Naive B cell (primary cell): ENCODE measurements at regions not wholly inside any gene's neighbourhood (a gene's known extent, or its start where the extent isn't known, plus 50 kb on each side); places are given as distances from the start of the nearest gene placed in this dataset.

Source experiments
- ATAC-seq, 2 donors: fragments of 150-1000 bp; cut with Tn5 transposase; 2 replicates each; pipeline ENCODE4 v1.10.0; 2021; ENCODE audit warnings: low read depth in 2 of 2, mild to moderate bottlenecking in 2 of 2, moderate library complexity in 2 of 2
- DNase-seq: peaks from one replicate; pipeline ENCODE4 v3.0.0; 2022
- H3K27ac Mint-ChIP-seq, 6 donors: one replicate each; pipeline ENCODE4 v1.8.0; 2020 to 2022; ENCODE audit warnings: mild to moderate bottlenecking in 6 of 6, mixed read lengths in 6 of 6, moderate library complexity in 5 of 6, inconsistent platforms in 2 of 6
- H3K27me3 Mint-ChIP-seq, 3 donors: one replicate each; pipeline ENCODE4 v1.8.0; 2021 to 2022; ENCODE audit warnings: mixed read lengths in 3 of 3, mild to moderate bottlenecking in 1 of 3
- H3K36me3 Mint-ChIP-seq, 2 donors: one replicate each; pipeline ENCODE4 v1.8.0; 2020 to 2022; ENCODE audit warnings: mixed read lengths in 2 of 2, inconsistent platforms in 1 of 2, mild to moderate bottlenecking in 1 of 2
- H3K4me1 Mint-ChIP-seq, 3 donors: one replicate each; pipeline ENCODE4 v1.8.0; 2020 to 2022; ENCODE audit warnings: mixed read lengths in 3 of 3, inconsistent platforms in 1 of 3, mild to moderate bottlenecking in 1 of 3, moderate library complexity in 1 of 3
- H3K4me3 Mint-ChIP-seq, 8 donors: one replicate each; pipeline ENCODE4 v1.8.0; 2020 to 2022; ENCODE audit warnings: mild to moderate bottlenecking in 8 of 8, mixed read lengths in 8 of 8, moderate library complexity in 8 of 8, inconsistent platforms in 2 of 8
- H3K9me3 Mint-ChIP-seq, 7 donors: one replicate each; pipeline ENCODE4 v1.8.0; 2020 to 2022; ENCODE audit warnings: mixed read lengths in 7 of 7, mild to moderate bottlenecking in 5 of 7, inconsistent platforms in 2 of 7, moderate library complexity in 1 of 7

DNA sequence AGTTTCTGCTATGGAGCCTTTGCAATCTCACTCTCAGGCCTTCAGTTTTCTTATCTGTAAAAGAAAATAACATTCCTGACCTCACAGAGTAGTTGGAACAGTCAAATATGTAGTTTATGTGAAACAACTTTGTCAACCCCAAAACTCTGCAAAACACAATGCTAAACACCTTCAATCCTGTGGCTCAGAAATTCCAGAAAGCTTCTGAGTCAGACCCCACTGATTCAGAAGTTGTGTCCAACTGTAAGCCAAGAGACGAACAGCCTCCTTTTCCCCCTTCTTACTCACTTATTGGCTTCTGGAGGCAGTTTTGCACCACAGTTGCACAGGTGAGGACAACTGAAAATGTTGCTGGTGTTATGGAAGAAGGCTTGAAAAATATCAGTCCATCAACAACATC, 52.9 kb downstream of the TMSB4Y start:
- Mint-ChIP-seq H3K4me3 (peak overlapping the region in 1 of 8 donors; percentile 15), H3K4me1 (no peaks in the 10 kb centered on the region), H3K27ac (no peak overlapping the region), H3K9me3 (no peaks in the 10 kb centered on the region), H3K36me3 (no peaks in the 10 kb centered on the region), H3K27me3 (no peaks in the 10 kb centered on the region)
- no peak for DNase-seq
- ATAC-seq: no peak

DNA sequence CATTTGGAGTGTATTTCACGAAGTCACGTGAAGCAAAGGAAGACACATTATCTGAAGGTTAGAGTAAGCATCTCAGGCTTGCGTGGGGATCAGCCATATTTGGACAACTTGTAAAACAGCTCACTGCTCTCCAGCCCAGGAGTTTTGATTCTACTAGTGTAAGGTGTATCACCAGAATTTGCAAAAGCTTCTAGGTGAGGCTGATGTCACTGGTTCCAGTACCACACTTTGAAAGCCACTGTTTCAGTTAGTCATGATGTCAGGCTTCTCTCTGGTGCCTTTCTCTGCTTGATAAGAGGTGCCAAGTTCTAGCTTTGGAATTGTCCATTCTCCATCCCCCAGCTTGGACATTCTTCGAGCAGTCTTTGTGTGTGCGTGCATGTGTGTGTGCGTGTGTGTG, 62.3 kb downstream of the TMSB4Y start:
- no peak overlapping the region for H3K27ac Mint-ChIP-seq
- ATAC-seq: no peak
- H3K9me3 Mint-ChIP-seq: no peaks in the 10 kb centered on the region
- DNase-seq: no peak
- H3K27me3 Mint-ChIP-seq: no peaks in the 10 kb centered on the region
- no peaks in the 10 kb centered on the region for H3K4me1 Mint-ChIP-seq
- H3K36me3 Mint-ChIP-seq: no peaks in the 10 kb centered on the region
- no peak overlapping the region for H3K4me3 Mint-ChIP-seq

DNA sequence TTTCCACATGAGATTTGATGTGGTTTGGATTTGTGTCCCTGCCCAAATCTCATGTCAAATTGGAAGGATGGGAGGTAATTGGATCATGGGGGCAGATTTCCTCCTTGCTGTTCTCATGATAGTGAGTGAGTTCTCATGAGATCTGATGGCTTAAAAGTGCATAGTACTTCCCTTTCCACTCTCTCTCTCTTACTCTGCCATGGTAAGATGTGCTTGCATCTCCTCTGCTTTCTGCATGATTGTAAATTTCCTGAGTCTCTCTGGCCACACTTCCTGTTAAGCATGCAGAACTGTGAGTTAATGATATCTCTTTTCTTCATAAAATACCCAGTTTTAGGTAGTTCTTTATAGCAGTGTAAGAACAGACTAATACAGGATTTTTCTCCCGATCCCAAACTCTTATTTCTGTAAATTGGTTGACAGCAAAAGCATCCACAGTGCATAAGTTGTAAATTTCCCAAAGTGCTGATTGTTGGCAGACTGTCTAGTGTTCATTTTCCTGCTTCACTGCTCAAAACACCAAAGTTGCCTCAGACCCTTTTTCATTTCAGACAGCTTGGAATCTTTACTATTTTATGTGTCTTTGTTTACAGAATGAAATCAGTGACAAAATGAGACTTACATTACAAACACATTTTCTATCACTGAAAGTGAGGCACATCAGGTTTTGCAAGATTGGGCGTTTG, 86.6 kb downstream of the TMSB4Y start:
- Mint-ChIP-seq H3K27me3 (no peaks in the 10 kb centered on the region), H3K9me3 (no peaks in the 10 kb centered on the region), H3K36me3 (no peaks in the 10 kb centered on the region), H3K27ac (no peak overlapping the region), H3K4me1 (no peaks in the 10 kb centered on the region), H3K4me3 (no peak overlapping the region)
- no peak for DNase-seq
- ATAC-seq: no peak

DNA sequence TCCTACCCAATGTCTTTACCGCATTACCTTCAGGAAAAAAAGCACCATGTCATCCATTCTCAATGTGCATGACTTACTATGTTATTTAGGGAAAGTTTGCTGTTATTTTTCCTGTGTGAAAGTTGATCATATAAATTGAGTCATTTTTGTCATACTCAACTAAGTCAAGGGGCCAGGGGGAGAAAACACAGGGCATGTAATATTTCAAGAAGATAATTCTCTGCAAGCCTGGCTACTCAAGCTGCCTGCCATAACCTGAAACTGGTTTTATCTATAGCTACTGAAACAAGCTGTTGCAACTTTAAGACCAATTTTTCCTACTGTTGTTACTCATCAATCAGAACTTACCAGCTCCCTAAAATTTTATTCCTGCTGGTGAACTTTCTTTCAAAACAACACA, 91.4 kb downstream of the TMSB4Y start:
- no peaks in the 10 kb centered on the region for H3K36me3 Mint-ChIP-seq
- H3K27ac Mint-ChIP-seq: no peak overlapping the region
- H3K9me3 Mint-ChIP-seq: no peaks in the 10 kb centered on the region
- no peaks in the 10 kb centered on the region for H3K27me3 Mint-ChIP-seq
- no peak for ATAC-seq
- no peak for DNase-seq
- H3K4me1 Mint-ChIP-seq: no peaks in the 10 kb centered on the region
- H3K4me3 Mint-ChIP-seq: no peak overlapping the region

DNA sequence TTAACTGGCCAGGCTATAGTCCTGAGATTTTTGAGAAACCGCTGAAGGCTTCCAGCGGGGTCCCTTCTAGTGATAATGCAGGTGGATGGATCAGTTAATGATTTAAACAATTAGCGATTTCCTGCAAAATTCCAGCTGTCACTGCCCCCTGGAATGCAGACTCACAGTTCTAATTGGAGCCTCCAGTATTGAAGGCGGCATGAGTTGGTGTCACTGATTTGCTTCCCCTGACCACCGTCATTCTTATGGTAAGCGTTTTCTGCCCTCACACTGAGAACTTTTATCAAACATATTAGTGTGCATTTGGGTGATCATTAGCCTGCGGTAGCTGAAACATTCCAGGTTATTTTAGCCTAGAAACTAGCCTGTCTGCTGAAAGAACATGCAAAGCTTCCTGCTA, 99.1 kb downstream of the TMSB4Y start:
- Mint-ChIP-seq H3K27ac (no peak overlapping the region), H3K4me3 (no peak overlapping the region), H3K9me3 (no peaks in the 10 kb centered on the region), H3K4me1 (no peaks in the 10 kb centered on the region), H3K36me3 (no peaks in the 10 kb centered on the region), H3K27me3 (no peaks in the 10 kb centered on the region)
- no peak for DNase-seq
- ATAC-seq: no peak

DNA sequence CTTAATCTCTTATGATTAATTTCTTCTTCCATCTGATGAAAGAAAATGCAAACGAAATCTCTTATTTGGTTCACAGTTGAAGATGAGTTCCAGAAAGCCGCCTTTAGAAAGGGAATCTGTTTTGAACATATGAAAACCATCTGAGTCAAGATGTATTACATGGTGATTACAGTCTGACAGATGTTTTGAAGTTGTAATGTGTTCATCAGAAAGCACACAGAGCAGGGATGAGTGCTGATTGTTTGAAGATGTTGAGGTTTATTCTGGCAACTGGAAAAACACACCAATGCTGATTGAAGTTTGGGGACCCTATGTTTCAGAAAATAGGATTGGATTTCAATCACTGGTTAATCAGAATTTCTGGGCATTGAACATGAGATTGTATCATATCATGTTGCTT, 99.7 kb downstream of the TMSB4Y start:
- no peak overlapping the region for H3K4me3 Mint-ChIP-seq
- no peaks in the 10 kb centered on the region for H3K27me3 Mint-ChIP-seq
- no peaks in the 10 kb centered on the region for H3K4me1 Mint-ChIP-seq
- ATAC-seq (no peak), DNase-seq (no peak)
- no peaks in the 10 kb centered on the region for H3K9me3 Mint-ChIP-seq
- H3K27ac Mint-ChIP-seq: no peak overlapping the region
- no peaks in the 10 kb centered on the region for H3K36me3 Mint-ChIP-seq

DNA sequence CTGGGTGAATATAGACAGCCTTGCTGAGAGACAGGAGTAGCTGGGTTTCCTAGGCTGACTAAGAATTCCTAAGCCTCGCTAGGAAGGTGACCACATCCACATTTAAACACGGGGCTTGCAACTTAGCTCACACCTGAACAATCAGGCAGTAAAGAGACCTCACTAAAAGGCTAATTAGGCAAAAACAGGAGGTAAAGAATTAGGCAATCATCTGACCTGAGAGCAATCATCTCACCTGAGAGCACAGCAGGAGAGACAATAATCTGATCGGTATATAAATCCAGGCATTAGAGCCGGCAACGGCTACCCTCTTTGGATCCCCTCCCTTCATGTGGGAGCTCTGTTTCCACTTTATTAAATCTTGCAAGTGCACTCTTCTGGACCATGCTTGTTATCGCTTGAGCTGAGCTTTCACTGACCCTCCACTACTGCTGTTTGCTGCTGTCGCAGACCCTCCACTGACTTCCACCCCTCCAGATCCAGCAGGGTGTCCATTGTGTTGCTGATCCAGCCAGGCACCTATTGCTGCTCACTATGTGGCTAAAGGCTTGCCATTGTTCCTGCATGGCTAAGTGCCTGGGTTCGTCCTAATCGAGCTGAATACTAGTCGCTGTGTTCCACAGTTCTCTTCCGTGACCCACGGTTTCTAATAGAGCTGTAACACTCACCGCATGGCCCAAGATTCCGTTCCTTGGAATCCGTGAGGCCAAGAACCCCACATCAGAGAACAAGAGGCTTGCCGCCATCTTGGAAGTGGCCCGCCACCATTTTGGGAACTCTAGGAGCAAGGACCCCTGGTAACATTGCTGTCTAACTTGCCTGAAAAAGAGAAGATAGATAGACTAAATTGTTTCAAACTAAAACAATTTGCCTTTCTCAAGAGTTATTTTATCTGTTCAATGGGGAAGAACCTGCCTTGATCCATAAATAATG, 100.7 kb downstream of the TMSB4Y start:
- Mint-ChIP-seq H3K9me3 (peaks cover 0 to 2% (median 0%) of the 10 kb centered on the region in 7 donors), H3K36me3 (no peaks in the 10 kb centered on the region), H3K4me1 (no peaks in the 10 kb centered on the region), H3K27me3 (no peaks in the 10 kb centered on the region), H3K27ac (peak overlapping the region in 1 of 6 donors; percentile 27), H3K4me3 (no peak overlapping the region)
- DNase-seq (no peak), ATAC-seq (no peak)

DNA sequence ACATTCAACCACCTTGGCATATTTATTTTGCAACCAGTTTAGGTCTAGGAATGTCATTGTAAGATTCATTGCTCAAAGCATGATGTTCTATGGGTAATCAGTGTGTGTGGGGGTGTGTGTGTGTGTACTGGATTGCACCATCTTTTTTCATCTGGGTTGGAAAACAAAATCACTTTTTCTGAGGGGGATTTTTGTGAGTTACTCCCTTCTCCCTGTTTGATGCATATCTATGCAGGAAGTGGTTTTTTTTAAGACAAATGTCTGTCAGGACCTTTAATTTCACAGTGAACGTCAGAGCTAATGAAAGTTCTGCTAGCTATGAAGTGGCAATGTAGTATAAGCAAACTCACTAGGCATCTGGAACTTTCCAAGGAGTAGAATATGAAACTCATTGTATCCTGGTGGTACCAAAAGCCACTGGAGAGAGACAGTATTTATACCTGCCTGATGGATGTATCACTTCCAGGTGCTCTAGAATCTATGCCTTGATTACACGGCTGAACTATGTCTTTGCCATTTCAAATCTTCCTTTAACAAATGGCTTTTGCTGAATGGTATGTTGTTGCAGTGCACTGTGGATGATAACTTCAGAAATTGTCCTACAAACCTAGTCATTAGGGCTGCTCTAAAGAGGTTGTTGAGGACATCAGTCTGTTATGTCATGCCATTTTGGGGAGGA, 101.5 kb downstream of the TMSB4Y start:
- DNase-seq (no peak), ATAC-seq (no peak)
- Mint-ChIP-seq H3K9me3 (peaks cover 0 to 8% (median 0%) of the 10 kb centered on the region in 7 donors), H3K4me3 (no peak overlapping the region), H3K4me1 (no peaks in the 10 kb centered on the region), H3K27me3 (no peaks in the 10 kb centered on the region), H3K36me3 (no peaks in the 10 kb centered on the region), H3K27ac (no peak overlapping the region)

DNA sequence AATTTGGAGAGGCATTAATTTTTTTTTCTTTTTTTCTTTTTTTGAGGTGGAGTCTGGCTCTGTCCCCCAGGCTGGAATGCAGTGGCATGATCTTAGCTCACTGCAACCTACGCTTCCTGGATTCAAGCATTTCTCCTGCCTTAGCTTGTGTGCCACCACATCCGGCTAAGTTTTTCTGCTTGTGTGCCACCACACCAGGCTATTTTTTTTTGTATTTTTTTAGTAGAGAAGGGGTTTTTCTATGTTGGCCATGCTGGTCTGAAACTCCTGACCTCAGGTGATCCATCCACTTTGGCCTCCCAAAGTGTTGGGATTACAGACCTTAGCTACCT, 102.0 kb downstream of the TMSB4Y start:
- ATAC-seq: no peak
- Mint-ChIP-seq H3K4me3 (no peak overlapping the region), H3K27me3 (no peaks in the 10 kb centered on the region), H3K36me3 (no peaks in the 10 kb centered on the region), H3K4me1 (no peaks in the 10 kb centered on the region), H3K9me3 (peaks cover 0 to 12% (median 0%) of the 10 kb centered on the region in 7 donors), H3K27ac (no peak overlapping the region)
- DNase-seq: no peak

DNA sequence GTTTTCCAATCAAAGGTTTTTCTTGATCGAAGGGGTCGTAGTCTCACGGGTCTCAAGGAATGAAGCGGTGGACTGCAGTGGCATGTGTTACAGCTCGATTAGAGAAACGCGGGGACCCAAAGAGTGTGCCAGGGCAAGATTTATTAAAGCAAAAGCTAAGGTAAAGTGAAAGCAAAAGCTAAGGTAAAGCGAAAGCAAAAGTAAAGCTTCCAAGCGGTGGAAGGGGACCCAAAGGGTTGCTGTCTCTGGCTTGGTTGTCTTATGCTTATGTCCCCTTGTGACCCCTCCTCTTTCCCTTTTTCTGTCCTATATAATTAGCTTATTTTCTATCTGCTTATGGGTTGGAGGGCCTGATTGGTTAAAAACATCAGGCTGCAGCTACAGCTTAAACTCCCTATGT, 126.4 kb downstream of the TMSB4Y start:
- ATAC-seq: no peak
- Mint-ChIP-seq H3K4me1 (no peaks in the 10 kb centered on the region), H3K36me3 (no peaks in the 10 kb centered on the region), H3K27me3 (no peaks in the 10 kb centered on the region), H3K27ac (no peak overlapping the region), H3K9me3 (peaks cover 0 to 4% (median 0%) of the 10 kb centered on the region in 7 donors), H3K4me3 (no peak overlapping the region)
- no peak for DNase-seq

DNA sequence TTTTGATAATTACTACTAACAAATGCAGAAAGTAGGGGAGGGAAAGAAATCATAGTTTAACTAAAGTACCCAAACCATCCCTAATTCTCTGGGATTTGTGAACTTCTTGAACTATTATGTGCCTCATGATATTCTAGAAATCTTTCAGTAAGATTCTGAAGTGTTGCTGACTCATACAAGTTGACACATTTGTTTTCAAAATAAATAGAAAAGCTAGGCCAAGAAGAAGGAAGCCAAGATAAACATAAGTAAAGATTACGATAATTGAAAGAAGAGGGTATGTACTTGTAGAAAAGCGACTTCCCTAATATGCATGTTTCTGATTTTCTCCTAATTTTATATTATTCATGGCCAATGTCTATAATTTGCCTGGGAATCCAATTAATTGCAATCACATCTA, 140.7 kb downstream of the TMSB4Y start:
- H3K27ac Mint-ChIP-seq: no peak overlapping the region
- peaks cover 0 to 5% (median 0%) of the 10 kb centered on the region in 7 donors for H3K9me3 Mint-ChIP-seq
- H3K27me3 Mint-ChIP-seq: no peaks in the 10 kb centered on the region
- H3K4me3 Mint-ChIP-seq: no peak overlapping the region
- no peaks in the 10 kb centered on the region for H3K4me1 Mint-ChIP-seq
- no peak for ATAC-seq
- H3K36me3 Mint-ChIP-seq: no peaks in the 10 kb centered on the region
- no peak for DNase-seq

DNA sequence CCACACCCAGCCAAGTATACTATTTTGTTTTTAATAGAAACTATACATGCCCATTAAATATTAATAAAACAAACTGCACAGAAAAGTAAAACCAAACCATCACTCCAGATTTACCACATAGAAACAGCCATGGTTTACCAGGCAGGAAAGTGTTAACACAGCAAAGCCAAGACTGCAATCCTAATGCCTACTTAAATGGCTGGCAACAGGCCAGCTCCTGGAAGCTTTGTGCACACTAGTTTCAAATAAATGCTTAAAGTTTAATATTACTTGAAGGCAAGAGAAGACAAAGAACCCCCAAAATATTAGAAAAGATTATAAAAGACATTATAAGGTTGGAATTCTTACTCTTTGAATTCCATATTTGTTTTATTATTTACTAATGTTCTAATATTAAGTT, 141.0 kb downstream of the VCY start:
- no peaks in the 10 kb centered on the region for H3K36me3 Mint-ChIP-seq

DNA sequence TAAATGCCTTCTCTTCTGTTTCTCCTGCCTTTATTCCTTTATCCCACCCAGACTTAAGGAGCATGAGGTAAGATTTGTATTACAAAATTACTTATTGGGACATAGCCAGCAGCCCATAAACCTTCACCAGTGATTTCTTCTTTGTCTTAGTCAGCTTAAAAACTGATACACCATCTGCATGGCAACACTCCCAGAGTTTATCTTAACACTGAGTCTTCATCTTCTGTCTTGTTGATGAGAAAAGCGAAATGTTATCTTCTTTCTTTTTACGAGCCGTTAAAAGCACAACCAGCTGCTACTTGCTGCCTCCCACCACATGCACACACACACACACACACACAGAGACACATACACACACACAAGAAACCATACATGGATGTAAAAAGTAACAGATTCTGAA, 116.7 kb downstream of the VCY start:
- Mint-ChIP-seq H3K4me3 (no peak overlapping the region), H3K36me3 (no peaks in the 10 kb centered on the region), H3K27me3 (no peaks in the 10 kb centered on the region), H3K27ac (no peak overlapping the region), H3K4me1 (no peaks in the 10 kb centered on the region), H3K9me3 (no peaks in the 10 kb centered on the region)
- ATAC-seq (no peak), DNase-seq (no peak)

More for the DNA sequence above, 141.0 kb downstream of the VCY start:
- Mint-ChIP-seq H3K4me3 (no peak overlapping the region), H3K27ac (no peak overlapping the region), H3K4me1 (no peaks in the 10 kb centered on the region), H3K27me3 (no peaks in the 10 kb centered on the region), H3K9me3 (peaks cover 0 to 5% (median 0%) of the 10 kb centered on the region in 7 donors)
- DNase-seq (no peak), ATAC-seq (no peak)

DNA sequence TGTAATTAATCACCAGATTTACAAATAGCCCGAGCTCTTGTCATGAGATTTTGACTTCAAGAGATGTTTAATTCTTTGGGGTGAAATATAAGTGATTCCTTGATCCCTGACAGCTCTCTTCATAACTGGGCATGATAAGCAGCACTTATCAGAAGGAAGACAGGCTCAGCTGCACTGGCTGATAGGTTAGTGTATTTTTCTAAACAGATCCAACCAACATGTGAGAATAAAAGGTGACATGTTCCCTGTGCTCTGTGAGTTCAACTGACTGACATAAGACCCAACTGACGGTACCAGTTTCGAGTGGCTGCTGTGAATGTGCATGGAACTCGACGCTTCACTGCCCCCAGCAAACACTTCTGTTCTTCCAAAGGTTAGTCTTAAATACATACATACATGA, 114.8 kb downstream of the VCY start:
- Mint-ChIP-seq H3K9me3 (no peaks in the 10 kb centered on the region), H3K4me1 (no peaks in the 10 kb centered on the region), H3K4me3 (no peak overlapping the region), H3K36me3 (no peaks in the 10 kb centered on the region), H3K27me3 (no peaks in the 10 kb centered on the region), H3K27ac (no peak overlapping the region)
- no peak for ATAC-seq
- DNase-seq: no peak
